HepG2 (cell line): ENCODE measurements at regions not wholly inside any gene's neighbourhood (a gene's known extent, or its start where the extent isn't known, plus 50 kb on each side); places are given as distances from the start of the nearest gene placed in this dataset.

ENCODE experiments used
- ATAC-seq: fragments of 200-7000 bp; cut with Tn5 transposase; 3 replicates; pipeline ENCODE4 v1.9.1; 2020; ENCODE audit warnings: mild to moderate bottlenecking, moderate library complexity
- BruUV-seq: library from RNA; stranded (reverse); fragments of 400-500 nt; replicated peaks from 2 replicates; lab custom pipeline; 2021; lab: Mats Ljungman, UMichigan
- CTCF ChIA-PET: fragments of 300-600 bp; formaldehyde crosslinking; extraction: SDS; loops from one replicate; lab custom pipeline; 2021; ENCODE audit warnings: low total read pairs, inconsistent platforms, low intra/inter-chr PET ratio; lab: Yijun Ruan, JAX
- POLR2A ChIA-PET: fragments of 350-600 bp; sonication (Branson Sonifier 250); formaldehyde crosslinking; loops from one replicate; lab custom pipeline; 2020; ENCODE audit warnings: antibody characterized with exemption, inconsistent platforms; lab: Yijun Ruan, JAX
- DNase-seq: peaks from one replicate; pipeline ENCODE4 v3.0.0-alpha.2; 2015; ENCODE audit warnings: low spot score
- FAIRE-seq: peaks from 3 replicates; lab custom pipeline; 2011; peaks lifted over from hg19 to GRCh38; lab: Jason Lieb, UNC
- H2AFZ ChIP-seq: one replicate; pipeline ENCODE4 v1.6.1; 2011; ENCODE audit warnings: low read length, inconsistent platforms
- H3K27ac ChIP-seq: fragments of 300-600 bp; 3 replicates; pipeline ENCODE4 v1.8.0; 2011; ENCODE audit warnings: mixed run types, mild to moderate bottlenecking, mixed read lengths, low read length, inconsistent platforms; ENCODE audit not compliant: insufficient read depth; ENCODE audit errors: extremely low read length
- H3K27me3 ChIP-seq, 2 experiments: fragments of 200-600 bp in 1 of 2; 2 replicates in 1 of 2; 3 replicates in 1 of 2; pipeline versions ENCODE4 v1.6.0 to v1.8.0; 2011; ENCODE audit warnings: low read length in 2 of 2, mild to moderate bottlenecking in 2 of 2, moderate library complexity in 2 of 2, inconsistent platforms in 1 of 2; ENCODE audit not compliant: insufficient read depth in 2 of 2, control insufficient read depth in 1 of 2
- H3K36me3 ChIP-seq, 2 experiments: fragments of 200-600 bp in 1 of 2; replicated peaks in 1 of 2; 2 replicates in 1 of 2; 3 replicates in 1 of 2; pipeline versions ENCODE4 v1.5.1 to v1.8.0; 2011; ENCODE audit warnings: low read length in 2 of 2, inconsistent platforms in 1 of 2; ENCODE audit not compliant: insufficient read depth in 2 of 2, control insufficient read depth in 1 of 2
- H3K4me1 ChIP-seq: 2 replicates; pipeline ENCODE4 v1.5.1; 2012; ENCODE audit warnings: low read length, inconsistent platforms; ENCODE audit not compliant: insufficient read depth
- H3K4me2 ChIP-seq: 2 replicates; pipeline ENCODE4 v1.6.0; 2011; ENCODE audit warnings: low read depth, low read length, inconsistent platforms
- H3K4me3 ChIP-seq, 3 experiments: fragments of 200-600 bp in 1 of 3; sonication (generic), shearing (Covaris generic) in 1 of 3; replicated peaks in 1 of 3; 2 replicates each; pipeline ENCODE4 v1.5.1; 2011 to 2016; ENCODE audit warnings: low read length in 3 of 3, inconsistent platforms in 2 of 3, low read depth in 2 of 3, mild to moderate bottlenecking in 2 of 3, control low read depth in 1 of 3, mixed read lengths in 1 of 3; ENCODE audit not compliant: insufficient read depth in 1 of 3
- H3K79me2 ChIP-seq: one replicate; pipeline ENCODE4 v1.6.1; 2011; ENCODE audit warnings: low read length, inconsistent platforms; ENCODE audit not compliant: insufficient read depth
- H3K9ac ChIP-seq: 2 replicates; pipeline ENCODE4 v1.6.0; 2011; ENCODE audit warnings: mild to moderate bottlenecking, low read depth, low read length, inconsistent platforms; ENCODE audit not compliant: insufficient read depth
- H3K9me3 ChIP-seq: 2 replicates; pipeline ENCODE4 v1.5.1; 2012; ENCODE audit warnings: mild to moderate bottlenecking, low read length
- H4K20me1 ChIP-seq: 2 replicates; pipeline ENCODE4 v1.6.0; 2011; ENCODE audit warnings: inconsistent platforms, mild to moderate bottlenecking, low read length, moderate library complexity; ENCODE audit not compliant: insufficient read depth
- GATAD1 ChIP-seq: IDR thresholded peaks from 2 replicates; pipeline ENCODE4 v1.6.1; 2016; ENCODE audit warnings: missing genetic modification reagents, missing compliant biosample characterization
- RXRA ChIP-seq: sonication (generic); formaldehyde crosslinking; IDR thresholded peaks from 2 replicates; pipeline ENCODE4 v1.5.1; 2020; ENCODE audit warnings: missing genetic modification reagents
- SOX6 ChIP-seq, 2 experiments: fragments of 450-650 bp in 1 of 2; sonication (generic) in 1 of 2; formaldehyde crosslinking in 1 of 2; IDR thresholded peaks; 2 replicates each; pipeline versions ENCODE4 v1.4.0 to v1.6.1; 2017 to 2020; ENCODE audit warnings: antibody characterized with exemption in 1 of 2, mild to moderate bottlenecking in 1 of 2, missing genetic modification reagents in 1 of 2
- SP4 ChIP-seq: sonication (generic); formaldehyde crosslinking; IDR thresholded peaks from 2 replicates; pipeline ENCODE4 v1.8.1; 2023; ENCODE audit warnings: mild to moderate bottlenecking, missing genetic modification reagents
- ZNF446 ChIP-seq: sonication (generic); formaldehyde crosslinking; IDR thresholded peaks from 2 replicates; pipeline ENCODE4 v1.5.0; 2020; ENCODE audit warnings: mild to moderate bottlenecking, missing genetic modification reagents
- ZNF746 ChIP-seq: sonication (generic); formaldehyde crosslinking; IDR thresholded peaks from 2 replicates; pipeline ENCODE4 v1.8.0; 2022; ENCODE audit warnings: mild to moderate bottlenecking, missing genetic modification reagents
- ZNF777 ChIP-seq: sonication (generic); formaldehyde crosslinking; IDR thresholded peaks from 2 replicates; pipeline ENCODE4 v1.4.0; 2020; ENCODE audit warnings: missing genetic modification reagents
- in situ Hi-C: cut with HindIII; loops from 2 replicates; pipeline ENCODE4 v1.10.0; 2017; ENCODE audit warnings: low pct_unique_long_range_greater_than_20kb; ENCODE audit not compliant: extremely low pct_ligation_motif_present
- intact Hi-C: fragments of 100-400 bp; cut with micrococcal nuclease; formaldehyde crosslinking; loops from one replicate; pipeline ENCODE4 v1.10.0; 2022; ENCODE audit not compliant: unreplicated experiment
- small RNA-seq, 3 experiments: library from RNA; depleted of rRNA; stranded (forward); fragments of <200 nt; gene quantifications; one replicate each; pipeline ENCODE3, GENCODE V24; 2012; ENCODE audit warnings: low read depth in 2 of 3, low replicate concordance in 1 of 3; ENCODE audit not compliant: insufficient read length in 3 of 3, insufficient read depth in 2 of 3
- TF ChIP-seq, protein P1 (sequence below): sonication (generic); formaldehyde crosslinking; IDR thresholded peaks from 2 replicates; pipeline ENCODE4 v1.8.1; 2023; ENCODE audit warnings: mild to moderate bottlenecking, moderate library complexity, missing genetic modification reagents

DNA sequence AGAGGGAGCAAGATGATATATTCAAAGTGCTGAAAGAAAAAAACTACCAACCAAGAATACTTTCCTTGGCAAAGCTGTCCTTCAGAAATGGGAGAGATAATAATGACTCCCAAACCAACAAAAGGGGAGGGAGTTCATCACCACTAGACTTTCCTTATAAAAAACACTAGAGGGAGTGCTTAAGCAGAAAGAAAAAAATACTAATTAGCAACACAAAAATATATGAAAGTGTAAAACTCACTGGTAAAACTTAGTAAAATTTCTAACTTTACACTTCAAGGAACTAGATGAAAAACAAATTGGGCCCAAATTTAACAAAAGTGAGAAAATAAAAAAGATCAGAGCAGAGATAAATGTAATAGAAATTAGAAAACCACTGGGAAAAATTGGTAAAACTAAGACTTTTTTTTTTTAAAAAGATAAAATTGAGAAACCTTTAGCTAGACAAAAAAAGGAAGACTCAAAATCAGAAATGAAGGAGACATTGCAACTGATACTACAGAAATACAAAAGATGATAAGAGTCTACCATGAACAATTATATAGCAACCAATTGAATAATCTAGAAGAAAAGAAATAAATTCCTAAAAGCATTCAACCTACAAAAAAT, 60.4 kb upstream of the FAR2 start:
- Histone ChIP-seq H4K20me1 (no peaks in the 10 kb centered on the region), H3K9ac (no peak overlapping the region), H3K36me3 (no peaks in the 10 kb centered on the region), H3K79me2 (no peaks in the 10 kb centered on the region), H3K4me2 (no peak overlapping the region), H3K4me3 (no peak overlapping the region), H3K27ac (no peak overlapping the region), H3K9me3 (peaks cover 9% of the 10 kb centered on the region), H3K27me3 (no peaks in the 10 kb centered on the region), H3K4me1 (no peaks in the 10 kb centered on the region), H2AFZ (no peak overlapping the region)
- BruUV-seq: no TSS peak
- FAIRE-seq (no peak), ATAC-seq (no peak), DNase-seq (peak; percentile 1)
- POLR2A ChIA-PET: no interaction called here
- intact Hi-C loops (loop anchor here (1.0 kb wide), 1 partner anchor 229 kb away; no protein-coding TSS in a partner anchor), in situ Hi-C loops (no loop called here)
- CTCF ChIA-PET: interaction anchor here (0.7 kb wide), 1 partner anchor 229 kb away, joined by 3 read pairs; no protein-coding TSS in a partner anchor
- TF ChIP-seq RXRA (CRISPR knock-in tag) (no peak), GATAD1 (CRISPR knock-in tag) (no peak), ZNF446 (CRISPR knock-in tag) (no peak), ZNF746 (no peak), SP4 (CRISPR knock-in tag) (no peak), SOX6 (IDR thresholded peaks at IDR 0.05) (no peak), SOX6 (CRISPR knock-in tag; IDR thresholded peaks at IDR 0.05) (no peak), ZNF777 (CRISPR knock-in tag) (no peak)
- TF ChIP-seq, protein P1, sequence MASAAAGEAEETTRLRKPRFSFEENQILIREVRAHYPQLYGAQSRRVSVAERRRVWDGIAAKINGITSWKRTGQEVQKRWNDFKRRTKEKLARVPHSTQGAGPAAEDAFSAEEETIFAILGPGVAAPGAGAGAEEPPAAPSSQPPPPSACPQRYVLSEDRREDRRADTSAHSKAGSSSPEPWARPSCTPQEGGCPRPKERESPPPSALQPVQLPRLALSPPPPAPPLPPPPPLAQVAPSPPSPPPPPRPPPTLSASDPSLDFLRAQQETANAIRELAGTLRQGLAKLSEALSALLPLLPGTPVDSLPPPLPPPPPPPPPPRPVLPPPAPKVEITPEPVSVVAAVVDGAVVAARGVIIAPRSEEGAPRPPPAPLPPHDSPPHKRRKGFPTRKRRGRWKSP (CRISPR knock-in tag): no peak

Small RNA genes in the stretch of these regions (small RNA-seq; reads per million reads assigned to genes)
- 0 reads per million in 3 experiments for gene AC024255.1
